Testis (tissue), 2 donors: ENCODE measurements at regions not wholly inside any gene's neighbourhood (a gene's known extent, or its start where the extent isn't known, plus 50 kb on each side); places are given as distances from the start of the nearest gene placed in this dataset.

Experiments used
- DNase-seq: peaks from one replicate; pipeline ENCODE4 v3.0.0-alpha.2; 2019
- H3K27ac ChIP-seq, 2 donors: fragments of 200-600 bp; sonication (generic); one replicate each; pipeline ENCODE4 v1.5.1; 2019
- H3K27me3 ChIP-seq: fragments of 200-600 bp; sonication (generic); one replicate; pipeline ENCODE4 v1.5.1; 2019
- H3K36me3 ChIP-seq: fragments of 200-600 bp; sonication (generic); one replicate; pipeline ENCODE4 v1.5.1; 2017; ENCODE audit warnings: low read depth; ENCODE audit errors: missing control alignments
- H3K4me1 ChIP-seq: fragments of 200-600 bp; sonication (generic); one replicate; pipeline ENCODE4 v1.5.1; 2019
- H3K4me3 ChIP-seq, 2 donors: fragments of 200-600 bp; sonication (generic); one replicate each; pipeline ENCODE4 v1.5.1; 2017 to 2019
- H3K9me3 ChIP-seq: fragments of 200-600 bp; sonication (generic); one replicate; pipeline ENCODE4 v1.5.1; 2017
- POLR2A ChIP-seq: fragments of 450-650 bp; IDR thresholded peaks from one replicate; pipeline ENCODE4 v1.6.1; 2017; ENCODE audit warnings: antibody characterized with exemption, mild to moderate bottlenecking, moderate library complexity
- WGBS, 2 donors: methylation state at CpG; one replicate each; pipeline ENCODE4 v1.1.5; 2018; 5-methylcytosine and 5-hydroxymethylcytosine counted together
- intact Hi-C: fragments of 100-400 bp; cut with DNase I; formaldehyde crosslinking; loops from one replicate; pipeline ENCODE4 v1.15.1; 2023; ENCODE audit warnings: low total_unique reads
- TF ChIP-seq, protein P1 (sequence below), 3 experiments: fragments of 450-650 bp in 2 of 3; fragments of 200-600 bp in 1 of 3; sonication (generic) in 1 of 3; IDR thresholded peaks; one replicate each; pipeline ENCODE4 v1.5.1; 2016 to 2019; ENCODE audit warnings: antibody characterized with exemption in 3 of 3, mild to moderate bottlenecking in 2 of 3, moderate library complexity in 1 of 3

DNA sequence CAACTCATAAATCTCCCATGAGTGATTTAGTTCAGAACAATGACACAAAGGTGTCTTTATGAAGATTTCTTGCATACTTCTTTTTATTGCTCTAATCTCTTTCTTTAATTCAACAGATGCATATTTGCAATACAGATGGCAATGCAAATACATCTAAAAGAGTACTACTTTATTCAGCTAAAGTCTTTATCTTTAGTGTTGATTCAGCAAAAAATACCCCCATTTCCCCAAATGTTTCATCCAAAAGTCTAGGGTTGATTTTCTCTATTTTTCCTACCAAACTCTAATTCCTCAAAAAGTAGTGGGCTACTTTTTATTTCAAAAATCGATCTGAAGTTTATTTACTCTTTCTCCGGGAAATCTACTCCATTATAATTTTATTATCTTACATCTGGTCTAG lies 1055.2 kb downstream of the STIM2 start:
- H3K4me3 ChIP-seq, result no peak overlapping the region
- H3K27ac ChIP-seq, result no peak overlapping the region
- no peak for DNase-seq
- no peak for TF ChIP-seq POLR2A
- TF ChIP-seq, protein P1, sequence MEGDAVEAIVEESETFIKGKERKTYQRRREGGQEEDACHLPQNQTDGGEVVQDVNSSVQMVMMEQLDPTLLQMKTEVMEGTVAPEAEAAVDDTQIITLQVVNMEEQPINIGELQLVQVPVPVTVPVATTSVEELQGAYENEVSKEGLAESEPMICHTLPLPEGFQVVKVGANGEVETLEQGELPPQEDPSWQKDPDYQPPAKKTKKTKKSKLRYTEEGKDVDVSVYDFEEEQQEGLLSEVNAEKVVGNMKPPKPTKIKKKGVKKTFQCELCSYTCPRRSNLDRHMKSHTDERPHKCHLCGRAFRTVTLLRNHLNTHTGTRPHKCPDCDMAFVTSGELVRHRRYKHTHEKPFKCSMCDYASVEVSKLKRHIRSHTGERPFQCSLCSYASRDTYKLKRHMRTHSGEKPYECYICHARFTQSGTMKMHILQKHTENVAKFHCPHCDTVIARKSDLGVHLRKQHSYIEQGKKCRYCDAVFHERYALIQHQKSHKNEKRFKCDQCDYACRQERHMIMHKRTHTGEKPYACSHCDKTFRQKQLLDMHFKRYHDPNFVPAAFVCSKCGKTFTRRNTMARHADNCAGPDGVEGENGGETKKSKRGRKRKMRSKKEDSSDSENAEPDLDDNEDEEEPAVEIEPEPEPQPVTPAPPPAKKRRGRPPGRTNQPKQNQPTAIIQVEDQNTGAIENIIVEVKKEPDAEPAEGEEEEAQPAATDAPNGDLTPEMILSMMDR (IDR thresholded peaks at IDR 0.05), result no peak
- no peaks in the 10 kb centered on the region for H3K27me3 ChIP-seq
- no peaks in the 10 kb centered on the region for H3K9me3 ChIP-seq
- 77 to 78% methylated on average over 2 of the region's 2 CpGs for WGBS, 2 donors
- H3K4me1 ChIP-seq, result no peaks in the 10 kb centered on the region
- H3K36me3 ChIP-seq, result no peaks in the 10 kb centered on the region
- intact Hi-C loops, result no loop called here

GRCh38 chr4:27916452-27917184 lies 1056.0 kb downstream of the STIM2 start:
- TF ChIP-seq, protein P1 (IDR thresholded peaks at IDR 0.05), result no peak
- no peak for TF ChIP-seq POLR2A
- Histone ChIP-seq H3K4me3 (no peak overlapping the region), H3K27ac (no peak overlapping the region), H3K4me1 (no peaks in the 10 kb centered on the region), H3K9me3 (no peaks in the 10 kb centered on the region), H3K36me3 (no peaks in the 10 kb centered on the region), H3K27me3 (no peaks in the 10 kb centered on the region)
- WGBS, 2 donors, result 36 to 37% methylated on average over 2 of the region's 2 CpGs
- DNase-seq, result no peak
- intact Hi-C loops, result no loop called here

DNA sequence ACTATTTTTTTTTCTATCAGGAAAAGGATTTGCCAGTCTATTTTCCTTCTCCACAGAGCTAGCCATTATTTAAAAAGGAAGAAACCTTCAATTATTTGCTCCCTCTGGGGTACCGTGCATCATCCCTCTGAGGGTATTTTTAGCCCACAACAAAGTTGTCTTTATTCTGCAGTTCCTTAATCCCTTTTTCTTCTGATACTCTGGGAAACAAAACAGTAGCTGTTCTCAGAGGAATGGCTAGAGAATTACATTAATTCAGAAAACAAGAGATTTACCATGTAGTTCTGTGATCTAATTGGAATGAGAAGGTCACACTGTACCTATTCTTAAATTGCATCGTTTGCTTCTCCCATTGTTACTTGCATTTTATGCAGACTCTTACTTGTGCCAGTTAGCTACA lies 1056.7 kb downstream of the STIM2 start:
- no peak for DNase-seq
- H3K27ac ChIP-seq, result no peak overlapping the region
- TF ChIP-seq, protein P1 (IDR thresholded peaks at IDR 0.05), result no peak
- TF ChIP-seq POLR2A, result no peak
- H3K4me3 ChIP-seq, result no peak overlapping the region
- no peaks in the 10 kb centered on the region for H3K9me3 ChIP-seq
- WGBS, 2 donors, result 26 to 54% methylated on average over 2 of the region's 2 CpGs
- H3K36me3 ChIP-seq, result no peaks in the 10 kb centered on the region
- no peaks in the 10 kb centered on the region for H3K27me3 ChIP-seq
- intact Hi-C loops, result no loop called here
- no peaks in the 10 kb centered on the region for H3K4me1 ChIP-seq

GRCh38 chr4:27921231-27921630 lies 1060.6 kb downstream of the STIM2 start:
- no peak for TF ChIP-seq POLR2A
- TF ChIP-seq, protein P1 (IDR thresholded peaks at IDR 0.05), result no peak
- Histone ChIP-seq H3K36me3 (no peaks in the 10 kb centered on the region), H3K4me1 (no peaks in the 10 kb centered on the region), H3K4me3 (no peak overlapping the region), H3K9me3 (no peaks in the 10 kb centered on the region), H3K27me3 (no peaks in the 10 kb centered on the region), H3K27ac (no peak overlapping the region)
- DNase-seq, result no peak
- intact Hi-C loops, result no loop called here
- WGBS, 2 donors, result 52 to 73% methylated on average over 4 of the region's 4 CpGs
